ENCODE measurements at regions not wholly inside any gene's neighbourhood (a gene's known extent, or its start where the extent isn't known, plus 50 kb on each side); places are given as distances from the start of the nearest gene placed in this dataset.

DNA sequence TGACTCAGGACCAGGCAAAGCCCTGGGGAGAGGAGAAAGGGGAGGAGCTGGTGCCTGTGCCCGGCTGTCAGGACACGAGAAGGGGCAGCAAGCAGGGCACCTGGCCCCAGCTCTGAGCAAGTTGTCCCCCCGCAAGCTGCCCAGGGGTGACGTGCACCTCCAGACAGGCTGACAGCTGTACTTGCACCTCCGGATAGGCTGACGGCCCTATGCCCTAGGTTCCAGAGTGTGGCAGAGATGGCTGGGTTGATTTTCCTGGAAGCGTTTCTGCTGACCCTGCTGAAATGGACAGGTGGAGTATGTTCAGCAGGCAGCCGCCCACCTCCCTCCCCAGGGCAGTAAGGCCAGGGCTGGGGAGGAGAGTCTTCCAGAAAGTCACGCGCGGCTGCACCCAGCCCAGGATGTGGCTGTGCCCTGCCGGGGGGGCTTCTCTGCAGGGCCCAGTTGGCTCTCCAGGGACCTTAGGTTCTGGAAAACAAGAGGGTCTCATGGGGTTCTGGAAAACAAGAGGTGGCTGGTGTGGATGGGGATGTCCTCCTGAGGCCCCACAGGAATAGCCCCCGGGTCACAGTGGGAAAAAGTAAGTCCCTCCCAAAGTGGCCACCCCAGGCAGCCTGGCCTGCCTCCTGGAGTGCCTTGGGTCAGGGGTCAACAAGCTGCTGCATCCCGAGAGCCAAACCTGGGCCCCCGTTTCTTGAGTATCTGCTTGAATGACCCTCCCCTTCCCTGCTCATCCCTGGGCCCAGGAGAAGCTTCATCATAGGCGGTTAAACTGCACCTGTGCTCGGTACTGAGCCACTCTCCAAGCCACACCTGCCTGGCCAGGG is 71.4 kb upstream of the OTOS start:
- no peak overlapping the region for H3K27ac ChIP-seq (ENCODE audit: low read length)
- DNase-seq (peak in 1 of 2 donors; percentile 9), ATAC-seq (no peak)
- H3K4me1 ChIP-seq (ENCODE audit: control insufficient read depth, insufficient read depth, low read length), result no peaks in the 10 kb centered on the region
- Mint-ChIP-seq H3K27me3 (ENCODE audit: low read depth in 2 of 2) (no peaks in the 10 kb centered on the region), H3K36me3 (no peaks in the 10 kb centered on the region), H3K4me1 (no peaks in the 10 kb centered on the region), H3K9me3 (no peaks in the 10 kb centered on the region), H3K4me3 (no peak overlapping the region), H3K27ac (no peak overlapping the region)
- 82% methylated on average over 17 of the region's 17 CpGs for WGBS (ENCODE audit: insufficient coverage)
- no peak overlapping the region for H3K4me3 ChIP-seq (ENCODE audit: low read length)
- H3K9me3 ChIP-seq (ENCODE audit: control insufficient read depth, insufficient read depth, low read length), result no peaks in the 10 kb centered on the region
- no peaks in the 10 kb centered on the region for H3K36me3 ChIP-seq (ENCODE audit: control insufficient read depth, insufficient read depth, low read length)
- no peaks in the 10 kb centered on the region for H3K27me3 ChIP-seq (ENCODE audit: control insufficient read depth, insufficient read depth, low read length)
- TF ChIP-seq, protein P1, sequence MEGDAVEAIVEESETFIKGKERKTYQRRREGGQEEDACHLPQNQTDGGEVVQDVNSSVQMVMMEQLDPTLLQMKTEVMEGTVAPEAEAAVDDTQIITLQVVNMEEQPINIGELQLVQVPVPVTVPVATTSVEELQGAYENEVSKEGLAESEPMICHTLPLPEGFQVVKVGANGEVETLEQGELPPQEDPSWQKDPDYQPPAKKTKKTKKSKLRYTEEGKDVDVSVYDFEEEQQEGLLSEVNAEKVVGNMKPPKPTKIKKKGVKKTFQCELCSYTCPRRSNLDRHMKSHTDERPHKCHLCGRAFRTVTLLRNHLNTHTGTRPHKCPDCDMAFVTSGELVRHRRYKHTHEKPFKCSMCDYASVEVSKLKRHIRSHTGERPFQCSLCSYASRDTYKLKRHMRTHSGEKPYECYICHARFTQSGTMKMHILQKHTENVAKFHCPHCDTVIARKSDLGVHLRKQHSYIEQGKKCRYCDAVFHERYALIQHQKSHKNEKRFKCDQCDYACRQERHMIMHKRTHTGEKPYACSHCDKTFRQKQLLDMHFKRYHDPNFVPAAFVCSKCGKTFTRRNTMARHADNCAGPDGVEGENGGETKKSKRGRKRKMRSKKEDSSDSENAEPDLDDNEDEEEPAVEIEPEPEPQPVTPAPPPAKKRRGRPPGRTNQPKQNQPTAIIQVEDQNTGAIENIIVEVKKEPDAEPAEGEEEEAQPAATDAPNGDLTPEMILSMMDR (IDR thresholded peaks at IDR 0.05), result no peak
- intact Hi-C loops (cut with micrococcal nuclease), result no loop called here

DNA sequence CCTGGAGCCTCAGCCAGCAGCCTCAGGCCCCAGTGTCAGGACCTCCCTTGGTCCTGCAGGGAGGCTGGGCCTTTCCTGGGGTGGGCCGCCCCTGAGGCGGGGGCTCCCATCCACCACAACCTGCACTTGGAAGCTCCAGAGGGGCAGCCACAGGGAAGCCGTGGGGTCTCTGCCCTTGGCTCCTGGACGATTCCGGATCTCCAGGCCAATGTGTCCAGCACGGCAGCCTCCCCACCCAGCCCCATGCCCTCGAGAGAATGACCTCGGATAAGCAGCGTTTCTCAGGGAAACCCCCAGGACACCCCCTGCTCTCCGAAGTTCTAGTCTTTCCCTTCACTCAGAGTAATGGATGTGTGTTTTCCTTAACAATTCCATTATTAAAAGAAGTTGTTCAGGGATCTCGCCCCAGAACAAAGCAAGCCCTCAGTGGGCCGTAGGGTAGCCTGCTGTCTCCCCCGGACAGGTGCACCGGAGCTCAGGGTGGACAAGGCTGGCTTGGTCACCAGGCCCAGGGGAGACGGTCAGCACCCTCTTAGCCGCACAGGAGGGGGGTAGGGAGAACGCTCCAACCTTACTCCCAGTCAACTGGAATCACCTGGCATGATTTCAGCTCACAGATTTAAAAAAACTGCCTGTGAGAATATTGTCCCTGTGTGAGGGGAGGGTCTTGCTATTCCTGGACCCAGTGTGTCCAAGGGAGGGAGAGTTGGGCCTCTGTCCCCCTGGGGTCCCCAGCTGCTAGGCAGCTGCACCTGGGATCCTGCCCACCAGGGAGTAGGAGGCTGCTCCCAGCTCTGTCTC is 72.2 kb upstream of the OTOS start:
- Histone ChIP-seq H3K9me3 (ENCODE audit: control insufficient read depth, insufficient read depth, low read length) (no peaks in the 10 kb centered on the region), H3K4me3 (ENCODE audit: low read length) (no peak overlapping the region), H3K27me3 (ENCODE audit: control insufficient read depth, insufficient read depth, low read length) (no peaks in the 10 kb centered on the region), H3K4me1 (ENCODE audit: control insufficient read depth, insufficient read depth, low read length) (no peaks in the 10 kb centered on the region), H3K36me3 (ENCODE audit: control insufficient read depth, insufficient read depth, low read length) (no peaks in the 10 kb centered on the region), H3K27ac (ENCODE audit: low read length) (no peak overlapping the region)
- H3K27me3 Mint-ChIP-seq (ENCODE audit: low read depth in 2 of 2), result no peaks in the 10 kb centered on the region
- H3K9me3 Mint-ChIP-seq, result no peaks in the 10 kb centered on the region
- intact Hi-C loops (cut with micrococcal nuclease), result no loop called here
- peak in 1 of 2 donors; percentile 11 for DNase-seq
- ATAC-seq, result no peak
- no peaks in the 10 kb centered on the region for H3K4me1 Mint-ChIP-seq
- H3K36me3 Mint-ChIP-seq, result no peaks in the 10 kb centered on the region
- TF ChIP-seq, protein P1 (IDR thresholded peaks at IDR 0.05), result no peak
- H3K4me3 Mint-ChIP-seq, result no peak overlapping the region
- 82% methylated on average over 13 of the region's 17 CpGs for WGBS (ENCODE audit: insufficient coverage)
- H3K27ac Mint-ChIP-seq, result no peak overlapping the region

DNA sequence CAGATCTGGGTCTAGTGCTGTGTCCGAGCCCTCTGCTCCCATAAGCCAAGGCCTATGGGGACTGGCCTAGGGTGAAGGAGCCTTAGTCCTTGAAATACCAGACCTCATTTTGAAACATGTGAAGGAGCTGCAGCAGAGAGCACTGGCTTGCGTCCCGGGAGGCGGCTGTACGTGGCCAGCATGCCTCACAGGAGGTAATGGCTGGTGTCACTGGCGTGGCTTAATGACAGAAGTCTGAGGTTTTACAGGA is 72.7 kb upstream of the OTOS start:
- H3K27me3 Mint-ChIP-seq (ENCODE audit: low read depth in 2 of 2), result no peaks in the 10 kb centered on the region
- H3K4me3 Mint-ChIP-seq, result no peak overlapping the region

More for the DNA sequence above, 72.7 kb upstream of the OTOS start:
- Histone ChIP-seq H3K4me3 (ENCODE audit: low read length) (no peak overlapping the region), H3K4me1 (ENCODE audit: control insufficient read depth, insufficient read depth, low read length) (no peaks in the 10 kb centered on the region), H3K36me3 (ENCODE audit: control insufficient read depth, insufficient read depth, low read length) (no peaks in the 10 kb centered on the region), H3K9me3 (ENCODE audit: control insufficient read depth, insufficient read depth, low read length) (no peaks in the 10 kb centered on the region), H3K27me3 (ENCODE audit: control insufficient read depth, insufficient read depth, low read length) (no peaks in the 10 kb centered on the region), H3K27ac (ENCODE audit: low read length) (no peak overlapping the region)
- intact Hi-C loops (cut with micrococcal nuclease), result no loop called here
- no peaks in the 10 kb centered on the region for H3K36me3 Mint-ChIP-seq
- TF ChIP-seq, protein P1 (IDR thresholded peaks at IDR 0.05), result no peak
- no peak for ATAC-seq
- H3K4me1 Mint-ChIP-seq, result no peaks in the 10 kb centered on the region
- WGBS (ENCODE audit: insufficient coverage), result 93% methylated on average over 6 of the region's 6 CpGs
- no peaks in the 10 kb centered on the region for H3K9me3 Mint-ChIP-seq
- peak in 1 of 2 donors; percentile 11 for DNase-seq
- no peak overlapping the region for H3K27ac Mint-ChIP-seq
